Sigmoid colon (tissue), 6 donors: ENCODE measurements at regions not wholly inside any gene's neighbourhood (a gene's known extent, or its start where the extent isn't known, plus 50 kb on each side); places are given as distances from the start of the nearest gene placed in this dataset.

ENCODE experiments used
- DNase-seq: peaks from one replicate; pipeline ENCODE4 v3.0.0-alpha.2; 2019
- H3K27ac ChIP-seq, 4 donors: fragments of 200-600 bp; sonication (generic); one replicate each; pipeline ENCODE4 v1.5.1; 2016 to 2019; ENCODE audit warnings: mild to moderate bottlenecking in 1 of 4
- H3K27me3 ChIP-seq, 3 donors: fragments of 200-600 bp; sonication (generic); one replicate each; pipeline ENCODE4 v1.5.1; 2019; ENCODE audit warnings: mild to moderate bottlenecking in 1 of 3
- H3K36me3 ChIP-seq, 4 donors: fragments of 200-600 bp; sonication (generic); one replicate each; pipeline ENCODE4 v1.5.1; 2016 to 2019
- H3K4me1 ChIP-seq, 4 donors: fragments of 200-600 bp; sonication (generic); one replicate each; pipeline ENCODE4 v1.5.1; 2017 to 2019
- H3K4me3 ChIP-seq, 4 donors: fragments of 200-600 bp; sonication (generic); one replicate each; pipeline ENCODE4 v1.5.1; 2017 to 2019; ENCODE audit warnings: mild to moderate bottlenecking in 2 of 4, moderate library complexity in 1 of 4
- H3K9me3 ChIP-seq, 4 donors: fragments of 200-600 bp in 3 of 4; sonication (generic) in 3 of 4; one replicate each; pipeline versions ENCODE4 v1.5.1 to v1.6.1; 2013 to 2019
- EP300 ChIP-seq, 4 donors: sonication (generic); formaldehyde crosslinking; IDR thresholded peaks; one replicate each; pipeline ENCODE4 v1.6.1; 2017; ENCODE audit warnings: antibody characterized with exemption in 4 of 4
- POLR2A ChIP-seq, 2 donors: fragments of 450-650 bp; IDR thresholded peaks; one replicate each; pipeline ENCODE4 v1.6.1; 2016; ENCODE audit warnings: antibody characterized with exemption in 2 of 2, mild to moderate bottlenecking in 2 of 2, moderate library complexity in 2 of 2
- POLR2AphosphoS5 ChIP-seq, 4 donors: sonication (generic); formaldehyde crosslinking; IDR thresholded peaks; one replicate each; pipeline ENCODE4 v1.6.1; 2017; ENCODE audit warnings: antibody characterized with exemption in 4 of 4
- WGBS, 2 donors: extraction: QIAGEN DNeasy Blood & Tissue Kit; methylation state at CpG; one replicate each; pipeline ENCODE4 v1.1.7; 2013; 5-methylcytosine and 5-hydroxymethylcytosine counted together
- intact Hi-C: fragments of 100-400 bp; cut with DNase I; formaldehyde crosslinking; loops from one replicate; pipeline ENCODE4 v1.15.1; 2023
- TF ChIP-seq, protein P1 (sequence below), 4 experiments: fragments of 450-650 bp in 3 of 4; fragments of 200-600 bp in 1 of 4; IDR thresholded peaks; one replicate each; pipeline ENCODE4 v1.5.1; 2016 to 2019; ENCODE audit warnings: antibody characterized with exemption in 4 of 4, mild to moderate bottlenecking in 3 of 4, moderate library complexity in 2 of 4
- donor health status: healthy with polysubstance abuse.
- donor health status: healthy.

DNA sequence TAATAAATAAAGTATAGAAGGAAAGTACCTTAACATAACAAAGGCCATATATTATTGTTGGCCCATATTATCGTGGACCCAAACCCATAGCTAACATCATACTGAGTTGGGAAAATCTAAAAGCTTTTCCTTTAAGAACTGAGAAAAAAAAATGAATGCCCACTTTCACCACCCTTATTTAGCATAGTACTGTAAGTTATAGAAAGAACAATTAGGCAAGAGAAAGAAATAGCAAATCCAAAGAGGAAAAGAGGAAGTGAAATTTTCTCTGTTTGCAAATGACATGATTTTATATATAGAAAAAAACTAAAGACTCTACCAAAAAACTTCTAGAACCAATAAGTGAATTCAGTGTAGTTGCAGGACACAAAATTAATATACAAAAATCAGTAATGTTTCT, 1854.6 kb downstream of the PCDH7 start:
- H3K4me1 ChIP-seq: no peaks in the 10 kb centered on the region
- no peaks in the 10 kb centered on the region for H3K36me3 ChIP-seq
- no peak overlapping the region for H3K4me3 ChIP-seq
- intact Hi-C loops: no loop called here
- WGBS, 2 donors: 80 to 84% methylated on average over 1 of the region's 1 CpG
- TF ChIP-seq, protein P1, sequence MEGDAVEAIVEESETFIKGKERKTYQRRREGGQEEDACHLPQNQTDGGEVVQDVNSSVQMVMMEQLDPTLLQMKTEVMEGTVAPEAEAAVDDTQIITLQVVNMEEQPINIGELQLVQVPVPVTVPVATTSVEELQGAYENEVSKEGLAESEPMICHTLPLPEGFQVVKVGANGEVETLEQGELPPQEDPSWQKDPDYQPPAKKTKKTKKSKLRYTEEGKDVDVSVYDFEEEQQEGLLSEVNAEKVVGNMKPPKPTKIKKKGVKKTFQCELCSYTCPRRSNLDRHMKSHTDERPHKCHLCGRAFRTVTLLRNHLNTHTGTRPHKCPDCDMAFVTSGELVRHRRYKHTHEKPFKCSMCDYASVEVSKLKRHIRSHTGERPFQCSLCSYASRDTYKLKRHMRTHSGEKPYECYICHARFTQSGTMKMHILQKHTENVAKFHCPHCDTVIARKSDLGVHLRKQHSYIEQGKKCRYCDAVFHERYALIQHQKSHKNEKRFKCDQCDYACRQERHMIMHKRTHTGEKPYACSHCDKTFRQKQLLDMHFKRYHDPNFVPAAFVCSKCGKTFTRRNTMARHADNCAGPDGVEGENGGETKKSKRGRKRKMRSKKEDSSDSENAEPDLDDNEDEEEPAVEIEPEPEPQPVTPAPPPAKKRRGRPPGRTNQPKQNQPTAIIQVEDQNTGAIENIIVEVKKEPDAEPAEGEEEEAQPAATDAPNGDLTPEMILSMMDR (IDR thresholded peaks at IDR 0.05): no peak
- TF ChIP-seq POLR2A (IDR thresholded peaks at IDR 0.05) (no peak), EP300 (IDR thresholded peaks at IDR 0.05) (no peak), POLR2AphosphoS5 (IDR thresholded peaks at IDR 0.05) (no peak)
- DNase-seq: no peak
- H3K27ac ChIP-seq: no peak overlapping the region
- H3K9me3 ChIP-seq: no peaks in the 10 kb centered on the region
- H3K27me3 ChIP-seq: no peaks in the 10 kb centered on the region

DNA sequence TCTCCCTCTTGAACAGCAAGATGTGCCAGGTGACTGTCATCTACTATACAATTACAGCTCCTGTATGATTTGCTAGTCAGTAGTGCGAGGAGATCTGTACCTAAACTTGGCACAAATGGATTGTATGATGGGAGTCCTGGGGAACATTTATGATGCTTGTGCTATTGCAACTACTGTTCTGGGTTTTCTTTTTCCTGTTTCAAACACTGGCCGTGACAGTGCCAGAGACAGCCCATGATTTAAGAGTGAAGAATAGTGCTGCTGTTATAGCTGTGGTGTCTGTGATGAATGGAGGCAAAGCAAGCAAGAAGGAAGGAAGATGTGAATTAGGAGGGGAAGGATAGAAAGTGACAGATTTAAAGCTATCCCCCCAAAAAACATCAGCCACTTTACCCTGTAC, 1868.9 kb downstream of the PCDH7 start:
- no peak overlapping the region for H3K27ac ChIP-seq
- WGBS, 2 donors: 33 to 46% methylated on average over 2 of the region's 2 CpGs
- intact Hi-C loops: no loop called here
- no peak for DNase-seq
- TF ChIP-seq POLR2A (IDR thresholded peaks at IDR 0.05) (no peak), POLR2AphosphoS5 (IDR thresholded peaks at IDR 0.05) (no peak), EP300 (IDR thresholded peaks at IDR 0.05) (no peak)
- TF ChIP-seq, protein P1 (IDR thresholded peaks at IDR 0.05): no peak
- no peaks in the 10 kb centered on the region for H3K9me3 ChIP-seq
- no peaks in the 10 kb centered on the region for H3K27me3 ChIP-seq
- H3K36me3 ChIP-seq: no peaks in the 10 kb centered on the region
- no peak overlapping the region for H3K4me3 ChIP-seq
- H3K4me1 ChIP-seq: no peaks in the 10 kb centered on the region

- no peak for DNase-seq
- no peaks in the 10 kb centered on the region for H3K9me3 ChIP-seq
- H3K27ac ChIP-seq: no peak overlapping the region
- intact Hi-C loops: no loop called here
- no peak overlapping the region for H3K4me3 ChIP-seq
- TF ChIP-seq EP300 (IDR thresholded peaks at IDR 0.05) (no peak), POLR2AphosphoS5 (IDR thresholded peaks at IDR 0.05) (no peak), POLR2A (IDR thresholded peaks at IDR 0.05) (no peak)
- TF ChIP-seq, protein P1 (IDR thresholded peaks at IDR 0.05): no peak
- WGBS, 2 donors: 55 to 59% methylated on average over 2 of the region's 2 CpGs
- no peaks in the 10 kb centered on the region for H3K27me3 ChIP-seq
- no peaks in the 10 kb centered on the region for H3K4me1 ChIP-seq
- H3K36me3 ChIP-seq: no peaks in the 10 kb centered on the region
Measured at GRCh38 chr4:32589853-32590252, 1869.7 kb downstream of the PCDH7 start.

- no peak for TF ChIP-seq POLR2AphosphoS5 (IDR thresholded peaks at IDR 0.05)
- TF ChIP-seq, protein P1 (IDR thresholded peaks at IDR 0.05): no peak
Measured at GRCh38 chr4:32597354-32597753, 1877.2 kb downstream of the PCDH7 start.

DNA sequence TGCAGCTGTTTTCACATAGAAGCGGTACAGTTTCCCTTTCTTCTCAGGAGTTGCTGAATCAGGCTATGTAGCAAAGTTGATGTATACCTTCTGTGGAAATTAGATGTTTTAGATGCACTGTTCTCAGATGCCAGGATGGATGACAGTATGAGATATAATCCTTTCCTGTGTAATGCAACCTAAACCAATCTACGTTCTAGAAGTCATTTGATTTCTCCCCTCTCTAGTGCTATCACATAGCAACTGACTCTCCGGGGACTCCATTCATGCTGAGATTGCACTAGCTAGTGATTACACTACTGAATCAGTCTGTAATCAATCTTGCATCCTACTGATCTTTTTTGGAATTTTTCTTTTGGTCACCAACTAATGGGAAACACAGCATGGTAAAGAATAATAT, 1881.7 kb downstream of the PCDH7 start:
- no peaks in the 10 kb centered on the region for H3K4me1 ChIP-seq
- TF ChIP-seq, protein P1 (IDR thresholded peaks at IDR 0.05): no peak
- TF ChIP-seq POLR2A (IDR thresholded peaks at IDR 0.05) (no peak), POLR2AphosphoS5 (IDR thresholded peaks at IDR 0.05) (no peak), EP300 (IDR thresholded peaks at IDR 0.05) (no peak)
- no peak overlapping the region for H3K27ac ChIP-seq
- WGBS, 2 donors: 84 to 85% methylated on average over 3 of the region's 3 CpGs
- no peak for DNase-seq
- H3K27me3 ChIP-seq: no peaks in the 10 kb centered on the region
- no peak overlapping the region for H3K4me3 ChIP-seq
- no peaks in the 10 kb centered on the region for H3K9me3 ChIP-seq
- intact Hi-C loops: no loop called here
- H3K36me3 ChIP-seq: no peaks in the 10 kb centered on the region

More at GRCh38 chr4:32597354-32597753, 1877.2 kb downstream of the PCDH7 start:
- Histone ChIP-seq H3K4me3 (no peak overlapping the region), H3K27ac (no peak overlapping the region), H3K36me3 (no peaks in the 10 kb centered on the region), H3K9me3 (no peaks in the 10 kb centered on the region), H3K27me3 (no peaks in the 10 kb centered on the region), H3K4me1 (no peaks in the 10 kb centered on the region)
- WGBS, 2 donors: 77 to 84% methylated on average over 1 of the region's 1 CpG
- intact Hi-C loops: no loop called here
- no peak for DNase-seq
